CD4-positive, alpha-beta T cell treated with Interleukin-17A for 4 hours (primary cell): ENCODE measurements at regions not wholly inside any gene's neighbourhood (a gene's known extent, or its start where the extent isn't known, plus 50 kb on each side); places are given as distances from the start of the nearest gene placed in this dataset.
A peak's percentile ranks its signal among the peaks of the same experiment; 100 is the strongest.
"Not testable (repeated sequence)": the region's sequence is repeated elsewhere in the genome, so short reads cannot be mapped to it uniquely, and the experiment has no call there.

ENCODE experiments used
- DNase-seq: peaks from one replicate; pipeline ENCODE4 v3.0.0-alpha.2; 2020; ENCODE audit warnings: mixed read lengths

GRCh38 chr14:55807053-55807880 lies 227.3 kb downstream of the KTN1 start:
- peak; percentile 75 for DNase-seq

- DNase-seq, result no peak
These were observed 227.9 kb downstream of the KTN1 start for GRCh38 chr14:55807881-55808379.

DNA sequence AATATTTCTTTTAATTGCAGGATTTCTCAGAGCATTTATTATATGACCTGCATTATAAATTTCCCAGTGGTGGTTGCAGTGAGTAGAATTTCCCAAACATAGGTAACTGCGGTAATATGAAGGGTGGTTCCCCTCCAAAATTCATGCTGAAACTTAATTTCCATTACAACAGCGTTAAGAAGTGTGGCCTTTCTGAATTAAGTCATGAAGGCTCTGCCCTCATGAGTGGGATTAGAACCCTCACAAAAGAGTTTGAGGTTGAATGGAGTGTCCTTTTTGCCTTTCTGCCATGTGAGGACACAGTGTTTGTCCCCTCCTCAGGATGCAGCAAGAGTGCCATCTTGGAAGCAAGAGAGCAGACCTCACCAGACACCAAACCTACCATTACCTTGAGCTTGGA lies 233.6 kb downstream of the KTN1 start:
- no peak for DNase-seq

DNA sequence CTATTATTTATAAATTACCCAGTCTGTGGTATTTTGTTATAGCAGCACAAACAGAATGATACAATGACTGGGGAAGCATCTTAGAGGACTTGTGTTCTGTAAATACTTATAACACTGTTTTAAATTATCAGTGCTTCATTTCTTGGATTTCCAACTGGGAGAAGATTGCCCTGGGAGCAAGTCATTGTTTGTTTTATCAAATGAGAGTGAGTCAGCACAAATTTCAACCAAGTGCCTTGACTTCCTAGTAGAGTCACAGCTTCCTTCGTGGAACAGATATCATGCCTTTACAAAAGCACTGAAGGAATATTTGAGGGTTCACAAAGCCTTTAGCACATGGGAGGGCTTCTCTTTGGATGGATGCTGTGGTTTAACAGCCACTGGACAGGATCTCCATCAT lies 234.1 kb downstream of the KTN1 start:
- no peak for DNase-seq

- no peak for DNase-seq
These were observed 234.9 kb downstream of the KTN1 start for GRCh38 chr14:55814873-55815272.

DNA sequence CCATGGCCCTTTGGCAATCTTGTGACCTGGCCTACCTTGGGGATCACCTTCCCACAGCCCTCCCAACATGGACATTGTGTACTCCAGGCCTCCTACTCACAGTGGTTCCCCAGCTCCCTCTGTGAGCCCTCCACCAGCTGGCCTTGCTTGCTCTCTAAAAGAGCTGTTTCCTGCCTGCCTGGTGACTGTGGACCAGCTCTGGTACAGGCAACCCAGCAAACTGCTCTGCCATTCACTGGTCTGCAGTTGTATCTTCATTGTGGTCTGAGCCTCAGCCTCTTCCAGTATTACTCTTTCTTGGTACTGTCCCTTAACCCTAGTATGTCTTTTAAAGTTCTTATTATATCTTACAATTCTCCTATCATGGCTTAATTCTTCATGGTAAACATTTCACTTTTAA lies 236.2 kb downstream of the KTN1 start:
- no peak for DNase-seq

DNA sequence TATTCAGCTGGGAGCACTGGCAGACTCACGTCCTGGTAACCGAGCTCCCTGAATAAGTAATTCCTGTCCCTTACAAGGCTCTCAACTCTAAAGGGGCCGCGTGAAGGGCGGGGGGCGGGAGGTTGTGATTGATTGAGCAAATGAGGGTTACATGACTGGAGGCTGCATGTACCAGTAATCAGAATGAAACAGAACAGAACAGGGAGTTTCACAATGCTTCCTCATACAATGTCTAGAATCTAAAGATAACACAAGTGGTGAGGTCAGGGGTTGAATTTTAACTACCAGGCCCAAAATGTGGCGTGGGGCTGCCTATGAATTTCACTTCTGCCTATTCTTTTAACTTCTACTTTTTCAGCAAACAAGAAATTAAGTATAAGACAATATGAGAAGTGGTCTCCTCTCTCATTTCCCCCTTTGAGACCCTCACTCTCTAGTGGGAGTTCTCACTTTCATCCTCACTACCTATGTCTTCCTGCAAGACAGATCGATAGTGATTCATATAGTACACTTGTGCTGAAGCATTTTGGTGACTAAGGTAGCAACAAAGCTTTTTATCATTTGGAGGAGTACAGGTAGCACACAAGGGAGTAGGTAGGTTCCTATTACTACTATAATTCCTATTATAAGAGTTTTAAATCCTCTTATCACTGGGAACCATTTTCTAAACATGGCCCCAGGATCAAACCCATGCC lies 239.8 kb downstream of the KTN1 start:
- DNase-seq, result no peak

- no peak for DNase-seq
These were observed 242.9 kb downstream of the KTN1 start for GRCh38 chr14:55822906-55823305.

GRCh38 chr14:55832122-55832911 lies 252.3 kb downstream of the KTN1 start:
- DNase-seq, result no peak

- no peak for DNase-seq
These were observed 253.0 kb downstream of the KTN1 start for GRCh38 chr14:55832974-55833373.

- DNase-seq, result no peak
These were observed 254.4 kb downstream of the KTN1 start for GRCh38 chr14:55834390-55834789.

GRCh38 chr14:55835985-55836384 lies 256.0 kb downstream of the KTN1 start:
- no peak for DNase-seq

- no peak for DNase-seq
These were observed 257.5 kb downstream of the KTN1 start for GRCh38 chr14:55837467-55837866.

DNA sequence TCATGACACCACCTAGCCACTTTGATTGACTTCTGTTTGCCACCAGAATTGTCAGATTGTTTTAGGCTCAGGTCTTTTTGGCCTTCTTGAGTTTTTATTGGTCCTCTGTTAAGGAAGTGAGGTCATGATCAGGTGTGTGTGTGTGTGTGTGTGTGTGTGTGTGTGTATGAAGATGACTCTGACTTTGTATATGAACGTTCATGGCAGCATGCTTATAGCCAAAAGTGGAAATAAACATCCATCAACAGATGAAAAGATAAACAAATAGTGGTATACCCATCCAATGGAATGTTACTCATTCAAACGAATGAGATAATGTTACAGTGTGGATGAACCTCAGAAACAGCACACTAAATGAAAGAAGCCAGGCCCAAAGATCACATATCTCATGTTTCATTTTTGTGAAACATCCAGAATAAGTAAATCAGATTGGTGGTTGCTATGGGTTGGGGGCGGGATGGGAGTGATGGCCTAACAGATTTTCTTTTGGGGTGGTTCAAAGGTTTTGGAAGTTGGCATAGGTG lies 258.6 kb downstream of the KTN1 start:
- no peak for DNase-seq

- DNase-seq, result not testable (repeated sequence)
These were observed 259.4 kb downstream of the KTN1 start for GRCh38 chr14:55839301-55839947.

GRCh38 chr14:55840821-55841220 lies 260.8 kb downstream of the KTN1 start:
- DNase-seq, result no peak

DNA sequence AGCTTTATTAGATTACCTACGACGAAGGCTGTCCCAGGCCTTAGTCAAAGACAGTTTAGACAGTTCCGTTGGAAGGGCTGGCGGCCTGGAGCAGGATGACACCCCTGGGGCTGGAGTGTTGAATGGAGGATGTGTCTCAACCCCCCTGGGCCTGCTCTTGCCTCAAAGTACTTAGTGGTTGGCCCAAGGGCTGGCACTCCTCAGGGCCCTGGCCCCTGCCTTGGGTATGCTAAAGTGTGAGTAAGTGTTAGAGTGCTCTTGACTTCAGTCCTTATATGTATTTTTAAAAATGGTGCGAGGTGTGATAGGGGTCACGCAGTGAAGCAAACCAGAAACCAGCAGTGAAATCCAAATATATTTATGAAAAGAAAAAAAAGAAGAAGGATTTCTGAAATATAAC lies 261.6 kb downstream of the KTN1 start:
- no peak for DNase-seq

- no peak for DNase-seq
These were observed 263.9 kb downstream of the KTN1 start for GRCh38 chr14:55843718-55844403.

- DNase-seq, result no peak
These were observed 266.2 kb downstream of the KTN1 start for GRCh38 chr14:55845963-55846825.

DNA sequence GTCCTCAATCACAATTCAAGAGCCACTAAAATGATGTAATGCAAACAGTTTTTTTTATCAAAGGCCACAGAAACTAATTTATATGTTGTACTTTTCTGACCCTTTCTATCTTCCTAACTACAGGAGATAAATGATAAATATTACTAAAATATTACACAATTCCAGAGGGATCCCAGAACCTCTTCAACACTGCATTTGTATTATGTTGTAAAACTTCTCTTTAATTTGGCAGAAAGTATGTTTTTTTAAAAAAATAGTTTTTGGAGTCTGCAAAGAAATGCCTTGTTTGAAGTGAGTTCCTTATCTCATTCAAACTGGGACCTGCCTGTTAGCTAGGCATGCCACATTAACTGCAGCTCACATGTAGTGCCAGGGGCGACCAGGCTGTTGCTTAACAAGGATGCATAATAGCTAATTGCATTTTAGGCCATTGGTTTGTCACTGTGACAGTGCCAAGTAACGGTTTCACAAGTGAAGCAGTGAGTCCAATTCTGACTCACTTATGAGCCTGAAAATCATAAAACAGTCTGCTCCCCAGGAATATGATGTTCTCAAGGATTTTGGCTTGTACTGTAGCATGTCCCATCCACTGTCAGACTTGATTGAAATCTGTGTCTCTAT lies 266.9 kb downstream of the KTN1 start:
- no peak for DNase-seq
